CD4-positive, alpha-beta T cell treated with Interleukin-4 for 1 hour (primary cell): ENCODE measurements at regions not wholly inside any gene's neighbourhood (a gene's known extent, or its start where the extent isn't known, plus 50 kb on each side); places are given as distances from the start of the nearest gene placed in this dataset.
"Not testable (repeated sequence)": the region's sequence is repeated elsewhere in the genome, so short reads cannot be mapped to it uniquely, and the experiment has no call there.

ENCODE experiments used
- DNase-seq, 2 donors: peaks; one replicate each; pipeline ENCODE4 v3.0.0-alpha.2; 2020 to 2022

DNA sequence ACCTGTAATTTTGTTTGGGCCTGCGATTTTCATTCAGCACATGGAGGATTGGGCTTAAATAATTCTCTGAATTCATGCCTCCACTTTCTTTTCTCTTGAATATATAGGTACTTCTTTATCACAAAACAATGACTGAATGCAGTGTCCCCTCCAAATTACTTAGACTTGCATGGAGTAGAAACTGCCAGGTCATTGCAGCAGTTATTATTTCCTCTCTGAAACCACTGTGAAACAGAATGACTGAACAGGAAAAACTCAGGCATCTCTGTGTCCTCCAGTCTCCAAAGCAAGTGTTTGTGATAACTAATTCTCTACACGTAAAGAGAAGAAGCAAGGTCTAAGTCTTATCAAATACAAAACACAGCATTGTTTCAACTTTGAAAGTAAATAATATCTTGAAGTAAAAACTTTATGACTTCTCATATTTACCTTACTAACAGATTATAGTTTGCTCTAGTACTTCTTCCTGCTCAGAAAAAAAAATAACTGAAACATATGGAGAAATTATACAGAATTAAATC is 144.5 kb upstream of the DIAPH2 start:
- no peak for DNase-seq

DNA sequence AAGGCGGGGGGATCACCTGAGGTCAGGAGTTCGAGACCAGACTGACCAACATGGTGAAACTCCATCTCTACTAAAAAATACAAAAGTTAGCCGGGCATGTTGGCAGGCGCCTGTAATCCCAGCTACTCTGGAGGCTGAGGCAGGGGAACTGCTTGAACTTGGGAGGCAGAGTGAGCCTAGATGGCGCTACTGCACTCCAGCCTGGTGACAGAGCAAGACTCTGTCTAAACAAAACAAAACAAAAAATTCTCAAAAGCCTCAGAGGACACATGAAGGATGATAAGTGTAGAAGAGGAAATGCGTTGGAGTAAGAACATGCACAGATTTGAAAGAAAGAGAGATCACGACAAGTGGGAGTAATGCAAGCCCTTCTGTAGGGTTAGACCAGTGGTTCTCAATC is 138.4 kb upstream of the DIAPH2 start:
- DNase-seq: not testable (repeated sequence)

DNA sequence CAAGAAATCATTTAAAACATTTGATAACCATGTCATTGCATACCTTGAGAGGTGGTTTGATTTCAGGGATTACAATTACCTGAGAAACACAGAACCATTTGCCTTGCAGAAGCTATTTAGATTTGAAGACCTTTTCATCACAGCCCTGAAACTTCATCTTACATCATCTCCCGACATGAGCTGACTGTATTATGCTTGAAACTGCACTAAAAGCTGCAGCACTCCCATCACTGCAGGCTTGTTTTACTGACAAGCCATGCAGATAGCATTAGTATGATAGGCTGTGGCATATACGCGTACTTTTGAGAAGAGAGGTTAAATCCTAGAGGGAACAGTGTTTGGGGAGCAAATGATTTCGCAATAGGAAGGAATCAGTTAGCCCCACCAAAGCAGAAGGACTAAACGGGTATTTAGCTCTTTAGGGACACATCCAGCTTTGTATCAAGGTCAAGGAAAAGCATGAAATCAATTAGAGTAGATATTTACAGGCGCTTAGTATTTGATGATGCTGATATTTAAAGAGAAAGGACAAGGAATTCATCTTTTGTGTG is 133.2 kb upstream of the DIAPH2 start:
- DNase-seq: no peak

DNA sequence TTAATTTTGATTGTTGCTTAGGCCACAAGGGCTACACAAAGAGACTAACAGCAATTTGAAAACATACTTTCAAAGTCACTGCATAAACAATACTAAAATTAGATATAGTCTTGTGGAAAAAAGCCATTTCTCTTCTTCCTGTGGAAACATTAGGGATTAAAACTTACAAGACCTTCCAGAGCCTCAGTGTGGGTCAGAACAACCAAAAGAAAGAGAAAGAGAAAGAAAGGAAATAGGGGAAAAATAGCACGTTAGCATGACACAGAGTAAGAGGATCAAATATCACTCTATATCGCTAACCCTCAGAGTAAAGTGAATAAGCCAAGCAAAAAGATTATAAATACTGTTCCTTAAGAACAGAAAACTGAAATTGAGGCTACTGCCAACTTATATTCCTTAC is 127.8 kb upstream of the DIAPH2 start:
- no peak for DNase-seq

DNA sequence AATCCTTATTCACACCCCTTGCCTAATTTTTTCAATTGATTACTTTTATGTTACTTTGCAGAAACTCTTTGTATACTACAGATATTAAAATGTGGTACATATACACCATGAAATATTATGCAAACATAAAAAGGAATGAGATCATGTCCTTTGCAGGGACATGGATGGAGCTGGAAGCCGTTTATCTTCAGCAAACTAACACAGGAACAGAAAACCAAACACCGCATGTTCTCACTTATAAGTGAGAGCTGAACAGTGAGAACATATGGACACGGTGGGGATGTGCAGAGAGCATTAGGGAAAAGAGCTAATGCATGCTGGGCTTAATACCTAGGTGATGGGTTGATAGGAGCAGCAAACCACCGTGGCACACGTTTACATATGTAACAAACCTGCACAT is 123.5 kb upstream of the DIAPH2 start:
- DNase-seq: not testable (repeated sequence)

DNA sequence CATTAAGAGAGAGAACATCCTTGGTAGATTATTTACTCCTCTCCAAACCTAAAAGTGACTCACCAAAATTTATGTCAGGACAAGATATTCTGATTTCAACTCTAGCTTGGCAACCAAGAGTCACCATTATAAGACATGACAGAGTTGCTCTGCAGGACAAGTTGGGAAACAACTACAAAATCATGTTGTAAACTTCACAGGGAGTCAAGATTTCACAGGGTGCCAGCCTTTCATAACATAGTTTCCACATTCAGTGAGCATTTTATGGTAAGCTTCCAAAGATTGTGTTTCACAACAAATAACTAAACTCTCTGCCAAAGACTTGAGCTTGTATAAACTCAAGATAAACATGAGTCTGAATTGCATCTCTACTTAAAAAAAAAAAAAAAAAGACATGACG is 121.0 kb upstream of the DIAPH2 start:
- DNase-seq: no peak

DNA sequence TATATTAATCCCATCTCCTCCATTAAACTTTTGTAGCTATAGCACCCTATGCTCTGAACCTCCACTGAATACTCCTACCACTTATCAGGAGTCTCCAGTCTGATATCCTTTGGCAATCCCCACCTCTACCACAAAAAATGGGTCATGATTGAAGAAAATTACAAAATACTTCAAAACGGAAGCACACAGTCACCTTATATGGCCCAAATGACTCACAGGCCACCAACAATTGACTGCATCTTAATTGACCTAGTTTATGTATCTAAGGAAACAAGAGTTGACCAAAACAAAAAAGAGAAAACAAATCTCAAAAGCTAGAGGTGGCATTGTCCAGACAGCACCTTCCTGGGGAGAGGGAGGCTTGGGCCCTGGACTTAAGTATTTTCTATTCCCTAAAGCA is 120.0 kb upstream of the DIAPH2 start:
- no peak for DNase-seq

DNA sequence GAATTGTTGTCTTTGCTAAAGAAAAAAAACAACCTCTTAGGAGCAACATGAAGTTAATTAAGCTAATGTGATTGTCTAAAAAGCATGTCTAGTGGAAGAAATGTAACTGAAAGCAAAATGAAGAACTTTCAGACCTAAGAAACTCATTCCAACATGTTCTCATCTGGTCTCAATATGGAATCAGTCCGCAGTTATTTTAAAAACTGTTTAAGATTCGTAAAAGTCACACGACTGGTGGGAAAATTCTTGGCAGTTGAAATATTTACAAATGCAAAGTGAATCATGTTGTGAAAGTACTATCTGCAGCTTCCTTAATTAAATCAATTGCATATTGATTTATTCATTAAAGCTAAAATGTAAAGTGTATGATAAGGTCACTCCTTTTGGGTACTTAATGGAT is 117.8 kb upstream of the DIAPH2 start:
- DNase-seq: no peak

DNA sequence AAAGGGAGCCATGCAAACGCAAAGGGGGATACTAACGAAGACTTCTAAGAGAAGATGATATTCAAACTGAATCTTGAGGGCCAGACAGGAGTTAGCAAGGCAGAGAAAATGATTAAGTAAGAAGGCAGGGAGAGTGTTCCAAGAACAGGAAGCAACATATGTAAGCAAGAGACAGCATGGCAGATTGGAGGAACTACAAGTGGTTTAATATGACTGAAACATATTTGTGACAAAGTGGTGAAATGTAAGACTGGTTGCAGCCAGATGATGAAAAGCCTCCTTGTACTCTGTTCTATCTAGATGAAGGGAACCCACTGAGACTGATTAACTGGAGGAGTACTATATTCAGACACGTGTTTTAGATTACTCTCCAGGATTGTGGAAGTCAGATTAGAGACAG is 116.6 kb upstream of the DIAPH2 start:
- no peak for DNase-seq

DNA sequence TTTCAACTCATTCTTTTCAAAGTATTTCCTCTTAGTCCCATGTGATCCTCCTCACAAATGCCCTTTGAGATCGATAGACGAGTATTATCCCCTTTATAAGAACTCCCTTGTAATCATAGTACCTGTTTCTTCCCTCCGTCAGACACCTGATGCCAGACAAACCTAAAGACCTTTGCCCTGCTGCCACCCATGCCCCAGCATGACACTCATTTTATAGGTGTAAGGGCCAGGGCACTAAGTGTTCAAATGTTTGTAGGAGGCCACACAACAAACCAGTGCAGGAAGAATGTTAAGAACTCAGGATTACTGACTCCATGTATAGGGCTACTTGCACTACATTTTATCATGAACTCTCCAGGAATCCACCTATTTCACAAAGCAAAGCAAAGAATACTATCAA is 115.6 kb upstream of the DIAPH2 start:
- no peak for DNase-seq

DNA sequence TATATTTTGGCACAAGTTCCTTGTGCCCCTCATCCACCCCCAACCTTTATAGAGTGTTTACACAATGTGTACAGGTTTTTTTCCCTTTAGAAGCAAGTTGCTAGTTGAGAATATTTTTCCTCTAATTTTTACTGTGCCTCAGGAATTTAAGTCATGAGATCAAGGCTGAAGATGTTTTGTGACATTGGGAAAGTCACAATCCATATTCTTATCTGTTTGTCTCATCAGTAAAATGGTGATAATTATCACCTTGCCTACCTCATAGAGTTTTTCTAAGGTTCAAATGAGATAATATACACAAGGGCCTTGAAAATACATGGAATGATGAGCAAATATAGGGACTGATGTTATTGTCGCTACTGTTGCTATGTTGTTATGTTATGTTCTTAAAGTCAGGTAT is 109.6 kb upstream of the DIAPH2 start:
- no peak for DNase-seq

DNA sequence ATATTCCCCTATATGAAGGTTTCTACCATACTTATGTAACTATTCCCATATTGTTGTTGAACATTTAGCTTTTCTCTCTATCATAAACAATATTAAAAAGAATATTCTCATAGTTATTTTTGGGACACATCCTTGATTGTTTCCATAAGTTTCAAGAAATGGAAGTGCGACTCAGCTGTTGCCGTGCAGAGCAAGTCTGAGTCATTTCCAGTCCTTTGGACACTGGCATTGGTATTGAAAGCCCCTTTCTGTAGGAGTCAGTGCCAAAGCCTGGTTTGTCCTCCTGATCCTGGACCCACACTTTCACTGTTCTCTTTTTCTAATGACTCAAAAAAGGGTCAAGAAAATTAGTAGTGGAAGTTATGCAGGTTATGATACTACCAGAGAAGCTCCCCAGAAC is 108.3 kb upstream of the DIAPH2 start:
- DNase-seq: no peak

DNA sequence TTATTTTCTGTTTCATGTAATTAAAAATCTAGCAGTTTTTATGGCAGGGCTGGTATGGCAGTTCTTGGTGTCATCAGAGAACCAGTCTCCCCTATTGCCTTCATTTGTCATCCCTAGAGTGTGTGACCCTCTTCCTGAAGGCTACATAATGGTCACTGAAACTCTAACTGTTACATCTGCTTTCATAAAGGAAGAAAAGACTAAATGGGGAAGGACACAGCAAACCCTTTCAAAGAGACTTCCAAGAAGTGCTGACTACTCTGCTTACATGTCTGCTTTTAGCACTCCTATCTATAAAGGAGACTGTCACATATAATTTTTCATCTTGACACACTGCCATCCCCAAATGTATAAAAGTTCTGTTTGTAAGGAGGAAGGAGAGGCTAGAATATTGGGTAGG is 105.9 kb upstream of the DIAPH2 start:
- DNase-seq: no peak

DNA sequence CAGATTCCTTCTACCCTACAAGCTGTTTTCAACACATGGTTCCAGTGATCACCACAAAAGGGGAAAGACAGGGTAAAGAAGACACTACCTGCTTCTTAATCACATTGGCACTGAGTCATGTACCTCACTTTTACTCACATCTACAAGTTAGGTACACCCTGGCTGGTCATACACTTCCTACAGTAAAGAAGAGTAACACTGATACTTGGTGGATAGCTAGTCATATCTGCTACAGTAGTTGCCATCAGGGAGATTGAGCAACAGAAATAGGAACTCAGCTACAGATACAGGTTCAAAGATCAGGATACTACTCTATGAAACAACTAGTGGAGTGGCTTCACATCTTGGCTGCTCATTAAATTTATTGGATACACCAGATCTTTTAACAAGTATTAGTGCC is 105.4 kb upstream of the DIAPH2 start:
- no peak for DNase-seq

DNA sequence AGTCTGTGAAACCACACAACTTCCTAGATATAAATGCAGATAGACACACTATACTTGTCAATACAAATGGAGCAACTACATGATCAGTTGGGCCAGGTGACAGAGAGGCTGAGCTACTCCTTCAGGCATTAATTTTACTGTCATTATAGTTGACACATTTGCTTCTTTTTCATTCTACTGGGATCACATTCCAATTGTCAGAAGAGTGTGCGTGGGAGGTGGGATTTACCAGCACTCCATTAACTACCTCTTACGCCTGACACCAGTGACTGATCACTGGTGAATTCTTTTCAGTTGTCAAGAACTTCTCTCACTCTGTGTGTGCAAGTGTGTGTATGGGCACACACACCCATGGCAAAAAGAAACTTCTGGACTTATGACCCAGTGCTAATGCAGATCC is 94.2 kb upstream of the DIAPH2 start:
- DNase-seq: no peak

DNA sequence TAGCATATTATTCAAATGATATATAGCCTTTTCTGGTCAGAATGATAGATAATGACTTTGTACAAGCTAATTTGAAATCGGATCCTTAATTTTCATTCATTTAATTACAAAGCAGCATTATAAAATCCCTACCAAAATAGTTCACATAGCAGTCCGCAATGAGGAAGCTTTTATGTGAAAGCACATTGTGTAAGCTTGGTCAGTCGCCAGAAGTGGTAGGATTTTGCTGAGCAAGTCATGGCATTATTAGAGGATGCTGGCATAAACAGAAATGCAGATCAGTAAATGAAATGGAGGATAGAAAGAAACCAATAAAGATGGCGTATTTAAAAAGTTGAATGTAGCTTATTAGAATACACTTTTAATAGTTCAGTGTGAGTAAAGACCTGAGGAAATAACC is 93.2 kb upstream of the DIAPH2 start:
- no peak for DNase-seq

DNA sequence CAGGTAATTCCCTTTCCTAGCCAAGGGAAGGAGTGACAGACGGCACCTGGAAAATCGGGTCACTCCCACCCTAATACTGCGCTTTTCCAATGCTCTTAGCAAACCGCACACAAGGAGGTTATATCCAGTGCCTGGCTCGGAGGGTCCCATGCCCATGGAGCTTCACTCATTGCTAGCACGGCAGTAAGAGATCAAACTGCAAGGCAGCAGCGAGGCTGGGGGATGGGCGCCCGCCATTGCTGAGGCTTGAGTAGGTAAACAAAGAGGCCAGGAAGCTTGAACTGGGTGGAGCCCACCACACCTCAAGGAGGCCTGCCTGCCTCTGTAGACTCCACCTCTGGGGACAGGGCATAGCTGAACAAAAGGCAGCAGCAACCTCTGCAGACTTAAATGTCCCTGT is 86.8 kb upstream of the DIAPH2 start:
- DNase-seq: not testable (repeated sequence)

DNA sequence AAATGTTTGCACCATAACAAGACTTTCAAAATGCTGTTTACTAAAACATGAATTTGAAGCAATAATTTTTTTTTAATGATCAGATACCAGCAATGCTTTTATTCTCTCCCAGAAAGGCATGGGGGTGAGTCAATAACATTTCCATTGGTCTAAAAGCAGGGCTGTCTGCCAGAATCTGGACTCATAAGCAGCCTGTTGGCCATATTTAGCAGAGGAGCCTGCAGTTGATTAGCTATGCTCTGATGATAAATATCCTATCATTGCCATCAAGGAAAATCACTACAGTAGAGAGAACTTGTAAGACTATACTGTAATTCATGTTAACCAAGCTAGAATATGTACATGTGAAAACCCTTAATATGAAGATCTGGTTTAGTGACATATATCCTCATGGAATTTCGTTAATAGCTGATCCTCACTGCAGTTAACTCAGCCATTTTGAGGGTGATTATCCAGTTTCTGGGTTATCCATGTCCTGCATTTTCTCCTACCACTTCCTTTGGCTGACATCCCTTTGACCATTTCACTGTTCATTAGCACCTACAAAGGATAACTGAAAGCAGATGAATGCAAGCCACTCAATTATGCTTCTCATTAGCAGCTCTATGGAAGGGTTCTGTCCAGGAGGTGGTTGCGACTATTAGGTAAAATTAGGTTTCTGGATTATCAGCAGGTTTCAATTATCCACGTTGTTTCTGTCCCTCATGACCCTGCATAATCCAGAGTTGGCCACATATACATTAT is 72.9 kb upstream of the DIAPH2 start:
- DNase-seq: no peak

DNA sequence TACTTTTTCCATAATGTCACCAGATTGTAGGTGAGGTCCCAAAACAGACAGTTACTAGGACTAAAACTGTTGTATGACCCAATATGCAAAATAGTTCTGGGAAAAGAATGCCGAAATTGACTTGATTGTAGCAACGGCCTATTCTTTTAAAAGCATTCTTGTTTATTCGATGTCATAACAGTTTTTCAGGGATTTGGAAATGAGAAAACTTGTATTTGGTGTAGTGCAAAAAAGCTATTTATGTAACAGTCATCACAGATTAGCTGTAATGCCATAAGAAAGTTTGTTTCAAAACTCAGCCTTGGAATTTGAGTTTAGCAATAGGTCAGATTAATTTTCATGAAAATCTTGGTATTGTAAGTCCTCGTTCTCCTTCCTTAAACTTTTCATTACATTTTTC is 69.2 kb upstream of the DIAPH2 start:
- no peak for DNase-seq

DNA sequence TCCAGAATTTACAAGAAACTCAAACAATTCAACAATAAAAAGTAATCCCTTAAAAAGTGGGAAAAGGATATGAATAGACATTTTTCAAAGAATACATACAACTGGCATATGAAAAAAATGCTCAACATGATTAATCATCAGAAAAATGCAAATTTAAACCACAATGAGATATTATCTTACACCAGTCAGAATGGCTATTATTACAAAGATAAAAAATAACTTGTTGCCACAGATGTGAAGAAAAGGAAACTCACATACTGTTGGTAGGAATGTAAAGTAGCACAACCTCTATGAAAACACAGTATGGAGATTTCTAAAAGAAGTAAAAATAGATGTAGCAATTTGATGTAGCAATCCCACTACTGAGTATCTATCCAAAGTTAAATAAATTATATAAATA is 65.1 kb upstream of the DIAPH2 start:
- DNase-seq: no peak

DNA sequence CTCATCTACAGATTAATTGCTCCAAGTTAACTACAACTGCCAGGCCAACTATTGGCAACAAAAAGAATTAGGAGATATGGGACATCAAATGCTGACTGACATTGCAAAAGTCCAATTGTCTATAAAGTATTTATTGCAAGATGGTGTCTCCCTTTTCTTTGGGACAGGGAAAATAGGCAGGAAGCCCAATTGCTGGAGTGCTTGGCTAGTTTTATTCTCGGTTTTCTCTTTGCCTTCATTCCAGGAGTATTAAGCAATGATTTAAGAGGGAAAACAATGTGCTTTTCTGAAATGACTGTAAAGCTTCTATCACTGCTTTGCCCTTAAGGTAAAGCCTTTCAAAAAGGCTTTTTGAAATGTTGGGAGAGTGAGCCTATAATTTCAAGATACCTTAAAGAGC is 62.8 kb upstream of the DIAPH2 start:
- no peak for DNase-seq
